Anterior cingulate cortex (tissue), 58 donors: ENCODE measurements at regions not wholly inside any gene's neighbourhood (a gene's known extent, or its start where the extent isn't known, plus 50 kb on each side); places are given as distances from the start of the nearest gene placed in this dataset.

Source experiments
- DNase-seq, 58 donors: peaks; one replicate each; lab custom pipeline; 2025; lab: John Stamatoyannopoulos, UW

DNA sequence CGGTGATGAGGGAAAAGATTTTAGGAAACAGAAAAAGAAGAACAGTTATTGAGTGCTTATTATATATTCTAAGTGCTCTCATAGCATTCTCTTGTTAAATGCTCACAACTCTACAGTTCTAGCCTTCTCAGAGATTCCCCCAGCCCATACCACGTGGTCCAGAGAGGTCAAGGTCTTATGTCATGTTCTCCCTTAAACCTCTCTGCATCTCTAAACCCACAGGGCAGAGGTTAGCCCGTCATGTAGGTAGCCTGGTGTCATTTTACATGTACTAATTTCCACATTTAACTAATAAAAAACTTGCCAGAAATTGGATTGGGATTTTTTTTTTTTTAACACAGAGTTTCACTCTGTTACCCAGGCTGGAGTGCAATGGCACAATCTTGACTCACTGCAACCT, 178.0 kb downstream of the CEMIP2 start:
- no peak for DNase-seq

DNA sequence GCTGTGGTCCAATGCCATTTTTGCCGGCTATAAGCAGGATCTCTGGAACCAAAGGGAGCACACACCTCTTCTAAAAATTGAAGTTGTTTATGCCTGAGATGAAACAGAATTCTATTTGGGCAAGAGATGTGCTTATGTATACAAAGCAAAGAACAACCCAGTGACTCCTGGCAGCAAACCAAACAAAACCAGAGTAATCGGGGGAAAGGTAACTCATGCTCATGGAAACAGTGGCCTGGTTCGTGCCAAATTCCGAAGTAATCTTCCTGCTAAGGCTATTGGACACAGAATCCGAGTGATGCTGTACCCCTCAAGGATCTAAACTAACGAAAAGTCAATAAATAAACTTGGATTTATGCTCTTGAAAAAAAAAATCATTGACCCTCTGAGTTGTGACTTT, 178.7 kb downstream of the CEMIP2 start:
- DNase-seq = no peak

DNA sequence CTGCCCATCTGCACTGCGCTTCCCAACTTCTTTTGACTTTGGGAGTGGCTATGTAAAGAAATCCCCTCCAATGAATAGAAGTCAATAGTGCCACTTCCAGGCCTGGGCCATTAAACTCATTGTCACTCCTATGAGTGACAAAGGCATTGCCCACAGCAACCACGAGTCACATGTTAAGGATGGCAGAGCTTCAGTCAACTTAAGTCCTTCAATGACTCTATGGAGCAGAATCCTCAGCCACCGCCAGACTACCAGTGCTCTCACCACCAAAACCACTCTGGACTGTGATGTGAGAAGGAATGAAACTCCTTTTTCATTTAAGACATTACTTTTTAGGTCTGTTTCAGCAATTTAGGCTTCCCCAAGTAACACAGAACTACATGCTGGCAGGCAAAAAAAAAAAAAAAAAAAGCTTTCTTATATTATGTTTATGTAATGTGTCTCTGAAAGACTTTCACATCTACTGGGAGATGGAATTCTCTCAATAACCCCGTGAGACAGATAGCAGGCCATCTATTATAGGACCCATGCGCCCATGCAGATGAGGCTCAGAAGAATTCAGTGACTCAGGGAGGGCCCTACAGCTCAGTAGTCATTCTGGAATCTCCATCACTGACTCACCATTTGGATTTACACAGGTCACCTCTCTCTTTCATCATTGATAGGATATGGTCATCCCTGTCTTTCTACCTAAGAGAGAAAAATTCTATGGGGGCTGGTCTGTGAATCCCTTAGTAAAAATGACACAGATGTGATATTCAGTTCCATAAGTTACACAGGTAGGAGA, 180.5 kb downstream of the CEMIP2 start:
- DNase-seq = no peak

GRCh38 chr9:71583792-71584191, 184.5 kb downstream of the CEMIP2 start:
- no peak for DNase-seq

- no peak for DNase-seq
Measured at GRCh38 chr9:71582347-71582746, 186.0 kb downstream of the CEMIP2 start.

DNA sequence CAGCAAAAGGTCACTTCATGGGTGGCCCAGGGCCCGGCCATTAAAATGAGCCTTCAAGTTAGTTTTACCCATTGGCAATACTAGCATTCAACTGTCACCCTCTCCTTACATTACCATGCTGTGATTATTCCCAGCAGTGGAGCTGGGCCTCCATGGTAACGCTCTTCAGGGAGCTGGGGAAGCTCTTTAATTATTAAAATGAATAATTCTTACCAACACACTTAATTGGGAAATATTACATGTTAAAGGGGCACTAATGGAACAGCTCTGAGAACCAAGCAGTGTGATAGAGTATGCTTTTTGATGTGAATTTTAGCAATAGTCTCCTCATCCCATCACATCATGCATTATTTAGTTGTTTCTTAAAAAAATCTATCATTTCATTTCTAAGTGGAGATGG, 187.2 kb downstream of the CEMIP2 start:
- DNase-seq = no peak

DNA sequence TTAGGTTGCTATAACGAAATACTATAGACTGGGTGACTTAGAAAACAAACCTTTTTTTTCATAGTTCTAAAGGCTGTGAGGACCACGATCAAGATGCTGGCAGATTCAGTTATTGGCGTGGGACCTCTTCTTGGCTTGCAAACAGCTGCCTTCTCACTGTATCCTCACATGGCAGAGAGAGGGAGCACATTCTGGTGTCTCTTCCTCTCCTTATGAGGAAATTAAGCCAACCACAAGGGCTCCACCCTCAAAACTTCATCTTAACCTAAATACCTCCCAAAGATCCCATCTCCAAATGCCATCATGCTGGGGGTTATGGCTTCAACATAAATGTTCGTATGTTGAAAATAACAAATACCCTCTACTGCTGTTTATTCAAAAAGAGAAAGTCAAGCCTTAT, 197.1 kb downstream of the CEMIP2 start:
- DNase-seq = no peak

GRCh38 chr9:71567890-71568289, 200.4 kb downstream of the CEMIP2 start:
- DNase-seq = no peak

DNA sequence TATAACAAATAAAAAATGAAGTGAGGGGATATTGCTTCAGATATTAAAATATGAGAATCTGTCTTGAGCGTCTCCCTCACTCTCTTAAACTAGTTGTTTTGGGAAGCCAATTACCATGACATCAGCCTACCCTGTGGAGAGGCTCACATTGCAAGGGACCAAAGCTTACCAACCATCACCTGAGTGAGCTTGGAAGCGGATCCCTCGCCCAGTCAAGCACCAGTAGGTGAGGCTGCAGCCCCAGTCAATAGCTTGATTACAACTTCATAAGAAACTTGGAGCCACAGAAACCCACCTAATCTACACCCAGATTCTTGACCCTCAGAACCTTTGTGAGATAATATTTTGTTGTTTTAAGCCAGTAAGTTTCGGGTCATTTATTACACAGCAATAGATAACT, 206.2 kb downstream of the CEMIP2 start:
- DNase-seq = no peak

DNA sequence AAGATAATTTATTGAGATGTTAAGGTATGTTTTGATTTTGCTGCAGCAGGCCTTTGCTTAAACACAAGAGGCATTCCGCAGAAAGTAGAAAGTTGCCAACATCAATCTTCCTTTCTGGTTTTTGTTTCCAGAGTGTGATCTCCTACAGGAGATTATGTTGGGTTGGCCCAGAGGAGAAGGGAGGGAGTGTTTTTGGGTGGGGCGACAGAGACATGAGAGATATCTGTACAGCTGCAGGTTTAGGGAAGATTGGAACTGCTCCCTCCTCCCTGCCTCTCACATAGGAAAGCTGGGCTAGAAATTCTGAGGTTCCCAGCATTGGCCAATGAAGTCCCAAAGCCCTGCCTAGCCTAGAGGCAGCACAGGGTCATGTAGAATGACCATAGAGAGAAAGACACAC, 211.0 kb downstream of the CEMIP2 start:
- DNase-seq = no peak

- no peak for DNase-seq
Measured at GRCh38 chr9:71552480-71552879, 215.8 kb downstream of the CEMIP2 start.

DNA sequence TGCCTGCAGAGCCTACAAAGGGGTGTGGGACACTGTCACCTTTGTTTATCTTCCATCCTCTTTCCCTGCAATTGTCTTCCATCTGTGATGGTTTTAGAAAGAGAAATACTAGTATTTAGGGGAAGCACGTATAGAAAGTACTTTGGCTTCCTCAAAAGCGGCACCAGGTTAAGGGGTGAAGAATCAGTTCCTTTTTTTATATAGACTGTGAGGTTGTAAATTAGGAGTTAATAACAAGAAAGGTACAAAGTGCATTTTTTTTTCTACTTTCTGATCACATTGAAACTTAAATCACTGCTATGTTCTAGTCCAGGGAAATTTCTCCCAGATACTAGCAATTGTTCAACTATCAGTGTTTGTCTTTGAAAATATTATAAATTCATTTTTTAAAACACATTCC, 219.3 kb downstream of the CEMIP2 start:
- no peak for DNase-seq

DNA sequence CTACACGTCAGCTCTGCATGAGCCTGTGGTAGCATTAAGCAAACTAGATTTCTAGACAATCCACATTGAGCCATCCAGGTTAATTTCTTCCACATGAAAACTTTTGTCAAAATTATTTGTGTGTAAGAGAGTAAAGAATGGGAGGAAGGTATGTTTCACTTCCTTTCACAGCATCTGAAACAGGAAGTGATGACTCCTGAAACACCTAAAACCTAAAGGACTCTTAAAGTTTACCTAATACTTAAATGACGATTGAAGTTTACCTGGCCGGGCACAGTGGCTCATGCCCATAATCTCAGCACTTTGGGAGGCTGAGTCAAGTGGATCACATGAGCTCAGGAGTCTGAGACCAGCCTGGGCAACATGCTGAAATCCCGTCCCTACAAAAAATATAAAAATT, 223.8 kb downstream of the CEMIP2 start:
- no peak for DNase-seq

DNA sequence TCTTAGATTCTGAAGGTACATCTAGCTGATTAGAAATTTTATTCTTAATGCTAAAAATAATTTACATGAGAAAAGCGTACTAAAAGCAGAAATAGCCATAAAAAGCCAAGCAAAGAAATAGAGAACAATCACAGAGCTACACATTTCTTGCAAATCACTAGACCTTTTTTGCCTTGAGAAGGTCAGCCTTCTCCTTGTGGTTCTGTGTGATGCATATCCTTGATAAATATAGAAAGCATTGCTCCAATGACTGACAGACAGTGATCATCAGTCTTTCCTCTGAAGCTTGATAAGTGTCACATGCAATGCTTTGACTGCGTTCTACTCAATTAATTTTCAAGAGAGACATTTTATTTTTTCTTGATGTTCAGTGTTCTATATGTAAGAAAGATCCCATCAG, 226.9 kb downstream of the CEMIP2 start:
- no peak for DNase-seq

DNA sequence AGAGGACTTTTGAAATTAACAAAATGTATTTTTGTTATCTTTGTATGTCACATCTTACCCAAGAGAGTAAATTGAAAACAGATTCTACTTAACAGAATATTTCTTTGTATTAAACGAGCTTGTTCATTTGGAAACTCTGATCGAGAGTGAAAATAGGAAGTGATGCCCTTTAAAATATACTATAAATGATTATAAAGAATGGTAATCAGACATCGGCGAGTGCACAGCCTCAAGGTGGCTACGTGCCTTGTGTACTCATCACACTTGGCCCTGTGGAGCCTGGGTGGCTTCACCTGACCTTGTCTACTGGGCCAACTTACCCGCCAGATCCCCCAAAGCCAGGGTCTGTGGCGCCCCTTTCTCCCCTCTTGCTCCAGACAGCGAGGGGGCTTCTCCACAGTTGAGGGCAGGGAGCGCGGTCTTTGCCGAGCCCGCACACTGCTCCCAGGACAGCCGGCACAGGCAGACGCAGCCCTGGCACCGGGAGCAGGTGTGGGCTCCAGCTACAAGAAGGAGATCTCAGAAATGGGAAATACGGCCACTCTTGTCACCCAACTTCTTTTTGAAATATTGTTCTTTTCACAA, 243.2 kb downstream of the CEMIP2 start:
- no peak for DNase-seq

GRCh38 chr9:71524516-71524915, 243.8 kb downstream of the CEMIP2 start:
- no peak for DNase-seq

GRCh38 chr9:71521132-71521531, 247.2 kb downstream of the CEMIP2 start:
- DNase-seq = no peak

GRCh38 chr9:71519098-71519696, 249.1 kb downstream of the CEMIP2 start:
- DNase-seq = no peak

- DNase-seq = peak in 1 of 58 donors; percentile 29
Measured at GRCh38 chr9:71518045-71518827, 250.1 kb downstream of the CEMIP2 start.

DNA sequence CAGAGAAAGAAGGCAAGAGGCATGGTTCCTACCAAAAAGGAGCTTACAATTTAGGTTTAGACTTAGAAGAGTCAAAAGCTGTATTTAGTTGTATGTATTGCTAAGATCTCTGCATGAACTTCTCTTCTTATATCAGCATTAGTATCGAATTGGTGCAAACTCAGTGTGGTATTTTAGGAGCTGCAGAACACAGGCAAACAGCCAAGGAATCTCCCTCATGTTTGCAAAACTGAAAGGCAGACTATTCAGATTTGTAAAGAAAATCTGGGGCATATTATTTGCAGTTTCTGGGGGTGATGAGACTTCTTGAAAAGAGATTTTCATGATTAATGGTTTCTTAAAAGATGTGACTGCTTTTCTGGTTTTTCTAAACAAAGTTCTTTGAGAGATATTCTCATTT, 252.7 kb downstream of the CEMIP2 start:
- no peak for DNase-seq

GRCh38 chr9:71515107-71515506, 253.2 kb downstream of the CEMIP2 start:
- DNase-seq = peak in 8 of 58 donors; percentile 3 to 28 (median 12)
